Activated T-helper 17 cell treated with anti-CD3 and anti-CD28 coated beads, Interleukin-2, amount 50 U/mL, for 72 hours (primary cell): ENCODE measurements at regions not wholly inside any gene's neighbourhood (a gene's known extent, or its start where the extent isn't known, plus 50 kb on each side); places are given as distances from the start of the nearest gene placed in this dataset.

Source experiments
- ATAC-seq: fragments of 150-1000 bp; cut with Tn5 transposase; replicated peaks from 2 replicates; pipeline ENCODE4 v1.10.0; 2021; ENCODE audit warnings: mild to moderate bottlenecking, moderate library complexity
- H3K27ac Mint-ChIP-seq: one replicate; pipeline ENCODE4 v1.8.0; 2022; ENCODE audit warnings: mixed read lengths
- H3K27me3 Mint-ChIP-seq: one replicate; pipeline ENCODE4 v1.8.0; 2022; ENCODE audit warnings: mixed read lengths
- H3K36me3 Mint-ChIP-seq: one replicate; pipeline ENCODE4 v1.8.0; 2022; ENCODE audit warnings: low read depth, mild to moderate bottlenecking, mixed read lengths
- H3K4me1 Mint-ChIP-seq: one replicate; pipeline ENCODE4 v1.8.0; 2022; ENCODE audit warnings: mixed read lengths
- H3K4me3 Mint-ChIP-seq: one replicate; pipeline ENCODE4 v1.8.0; 2022; ENCODE audit warnings: mild to moderate bottlenecking, mixed read lengths
- H3K9me3 Mint-ChIP-seq: one replicate; pipeline ENCODE4 v1.8.0; 2022; ENCODE audit warnings: mixed read lengths

DNA sequence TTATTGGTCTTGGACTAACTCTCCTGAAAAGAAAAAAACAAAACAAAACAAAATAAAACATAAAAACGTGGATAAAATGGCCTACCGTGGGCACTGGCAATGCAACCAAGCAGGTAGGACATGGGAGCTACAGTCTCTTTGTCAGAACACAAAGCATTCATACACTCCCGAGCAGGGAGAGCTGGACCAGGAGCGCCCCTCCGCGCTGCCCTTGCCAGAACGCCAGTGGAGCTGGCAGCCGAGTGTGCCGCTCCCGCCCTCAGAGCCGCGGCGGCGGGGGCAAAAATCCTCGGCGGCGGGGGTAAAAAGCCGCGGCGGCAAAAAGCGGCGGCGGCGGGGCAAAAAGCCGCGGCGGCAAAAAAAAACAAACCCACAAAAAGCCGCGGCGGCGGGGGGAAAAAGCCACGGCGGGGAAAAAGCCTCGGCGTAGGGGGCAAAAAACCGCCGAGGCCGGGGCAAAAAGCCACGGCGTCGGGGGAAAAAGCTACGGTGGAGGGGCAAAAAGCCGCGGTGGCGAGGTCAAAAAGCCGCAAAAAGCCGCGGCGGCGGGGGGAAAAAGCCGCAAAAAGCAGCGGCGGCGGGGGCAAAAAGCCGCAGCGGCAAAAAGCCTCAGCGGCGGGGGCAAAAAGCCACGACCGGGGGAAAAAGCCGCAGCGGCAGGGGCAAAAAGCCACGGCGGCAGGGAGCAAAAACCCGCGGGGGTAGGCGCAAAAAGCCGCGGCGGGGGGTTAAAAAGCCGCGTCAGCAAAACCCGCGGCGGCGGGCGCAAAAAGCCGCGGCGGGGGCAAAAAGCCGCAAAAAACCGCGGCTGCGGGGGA, 418.1 kb downstream of the ZNF716 start:
- Mint-ChIP-seq H3K4me3 (peak overlapping the region; percentile 23), H3K27ac (no peak overlapping the region), H3K36me3 (no peaks in the 10 kb centered on the region), H3K27me3 (peaks cover 23% of the 10 kb centered on the region), H3K9me3 (peaks cover 12% of the 10 kb centered on the region), H3K4me1 (no peaks in the 10 kb centered on the region)
- ATAC-seq = no peak

DNA sequence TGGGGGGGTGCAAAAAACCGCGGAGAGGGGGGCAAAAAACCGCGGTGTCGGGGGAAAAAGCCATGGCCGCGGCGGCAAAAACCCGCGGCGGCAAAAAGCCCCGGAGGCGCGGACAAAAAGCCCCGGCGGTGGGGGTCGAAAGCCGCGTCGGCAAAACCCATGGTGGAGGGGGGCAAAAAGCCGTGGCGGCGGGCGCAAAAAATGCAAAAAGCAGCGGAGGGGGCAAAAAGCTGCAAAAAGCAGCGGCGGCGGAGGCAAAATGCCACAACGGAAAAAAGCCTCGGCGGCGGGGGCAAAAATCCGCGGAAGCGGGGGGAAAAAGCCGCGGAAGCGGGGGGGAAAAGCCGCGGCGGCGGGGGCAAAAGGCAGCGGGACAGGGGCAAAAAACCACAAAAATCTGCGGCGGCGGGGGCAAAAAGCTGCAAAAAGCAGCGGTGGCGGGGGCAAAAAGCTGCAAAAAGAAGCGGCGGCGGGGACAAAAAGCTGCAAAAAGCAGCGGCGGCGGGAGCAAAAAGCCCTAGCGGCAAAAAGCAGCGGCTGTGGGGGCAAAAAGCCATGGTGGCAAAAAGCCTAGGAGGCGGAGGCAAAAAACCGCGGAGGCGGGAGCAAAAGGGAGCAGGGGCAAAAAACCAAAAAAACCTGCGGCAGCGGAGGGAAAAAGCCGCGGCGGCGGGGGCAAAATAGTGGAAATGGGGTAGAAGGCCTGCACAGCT, 418.9 kb downstream of the ZNF716 start:
- ATAC-seq = no peak
- H3K36me3 Mint-ChIP-seq = no peaks in the 10 kb centered on the region
- no peak overlapping the region for H3K27ac Mint-ChIP-seq

More for the DNA sequence above, 418.9 kb downstream of the ZNF716 start:
- H3K4me3 Mint-ChIP-seq = no peak overlapping the region
- peaks cover 23% of the 10 kb centered on the region for H3K27me3 Mint-ChIP-seq
- H3K4me1 Mint-ChIP-seq = no peaks in the 10 kb centered on the region
- H3K9me3 Mint-ChIP-seq = peaks cover 12% of the 10 kb centered on the region
